Right lobe of liver (tissue), 4 donors: ENCODE measurements at regions not wholly inside any gene's neighbourhood (a gene's known extent, or its start where the extent isn't known, plus 50 kb on each side); places are given as distances from the start of the nearest gene placed in this dataset.

Experiments
- POLR2A ChIP-seq: fragments of 450-650 bp; IDR thresholded peaks from one replicate; pipeline ENCODE4 v1.6.1; 2017; ENCODE audit warnings: antibody characterized with exemption, mild to moderate bottlenecking
- TF ChIP-seq, protein P1 (sequence below), 4 donors: fragments of 200-600 bp in 3 of 4; fragments of 450-650 bp in 1 of 4; IDR thresholded peaks; one replicate each; pipeline versions ENCODE4 v1.5.1 to v1.8.0; 2016 to 2022; ENCODE audit warnings: antibody characterized with exemption in 4 of 4, mild to moderate bottlenecking in 2 of 4
- donor health status: DM: no; HTN: no; CAD: no.
- donor health status: DM: no; HTN: no; CAD: no.
- donor health status: DM: no; HTN: yes; CAD: no.

DNA sequence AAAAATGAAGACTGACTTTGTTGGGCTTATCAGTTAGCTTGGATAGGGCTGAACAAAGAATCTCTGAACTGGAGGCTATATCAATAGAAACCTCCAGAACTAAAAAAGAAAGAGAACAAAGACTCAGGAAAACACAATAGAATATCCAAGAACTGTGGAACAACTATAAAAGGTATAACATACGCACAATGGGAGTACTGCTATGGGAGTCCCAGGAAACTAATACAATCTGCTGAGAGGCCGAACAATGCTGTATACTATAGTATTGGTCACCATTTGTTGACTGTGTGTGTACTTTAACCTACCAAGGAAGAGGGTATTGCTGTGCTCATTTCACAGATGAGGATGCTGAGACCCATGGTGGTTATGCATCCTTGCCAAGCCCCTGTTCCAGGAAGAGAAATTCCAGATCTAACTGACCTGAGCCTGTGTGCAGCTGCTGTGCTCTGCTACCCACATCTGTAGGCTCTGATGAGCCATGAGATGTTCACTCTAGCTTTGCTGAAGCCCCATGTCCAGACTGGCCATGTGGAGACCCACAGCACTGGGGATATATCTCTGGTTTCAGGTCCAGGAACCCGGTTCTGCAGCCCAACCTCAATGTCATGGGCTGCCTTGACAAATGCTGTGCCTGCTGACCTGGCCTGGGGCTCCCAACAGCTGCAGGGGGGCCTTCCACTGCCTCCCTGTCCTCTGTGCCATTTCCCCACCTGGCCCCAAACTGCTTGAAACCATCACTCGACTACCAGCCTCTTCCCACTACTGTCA lies 254.3 kb upstream of the TNRC6C start:
- TF ChIP-seq, protein P1, sequence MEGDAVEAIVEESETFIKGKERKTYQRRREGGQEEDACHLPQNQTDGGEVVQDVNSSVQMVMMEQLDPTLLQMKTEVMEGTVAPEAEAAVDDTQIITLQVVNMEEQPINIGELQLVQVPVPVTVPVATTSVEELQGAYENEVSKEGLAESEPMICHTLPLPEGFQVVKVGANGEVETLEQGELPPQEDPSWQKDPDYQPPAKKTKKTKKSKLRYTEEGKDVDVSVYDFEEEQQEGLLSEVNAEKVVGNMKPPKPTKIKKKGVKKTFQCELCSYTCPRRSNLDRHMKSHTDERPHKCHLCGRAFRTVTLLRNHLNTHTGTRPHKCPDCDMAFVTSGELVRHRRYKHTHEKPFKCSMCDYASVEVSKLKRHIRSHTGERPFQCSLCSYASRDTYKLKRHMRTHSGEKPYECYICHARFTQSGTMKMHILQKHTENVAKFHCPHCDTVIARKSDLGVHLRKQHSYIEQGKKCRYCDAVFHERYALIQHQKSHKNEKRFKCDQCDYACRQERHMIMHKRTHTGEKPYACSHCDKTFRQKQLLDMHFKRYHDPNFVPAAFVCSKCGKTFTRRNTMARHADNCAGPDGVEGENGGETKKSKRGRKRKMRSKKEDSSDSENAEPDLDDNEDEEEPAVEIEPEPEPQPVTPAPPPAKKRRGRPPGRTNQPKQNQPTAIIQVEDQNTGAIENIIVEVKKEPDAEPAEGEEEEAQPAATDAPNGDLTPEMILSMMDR (IDR thresholded peaks at IDR 0.05) = no peak
- TF ChIP-seq POLR2A = no peak
